CD14-positive monocyte (primary cell): ENCODE measurements at regions not wholly inside any gene's neighbourhood (a gene's known extent, or its start where the extent isn't known, plus 50 kb on each side); places are given as distances from the start of the nearest gene placed in this dataset.

Experiments used
- DNase-seq, 3 donors: peaks; one replicate each; pipeline ENCODE4 v3.0.0-alpha.2; 2011 to 2022
- H2AFZ ChIP-seq: 2 replicates; pipeline ENCODE4 v1.6.0; 2012; ENCODE audit warnings: mild to moderate bottlenecking, low read depth, low read length, inconsistent platforms; ENCODE audit not compliant: insufficient read depth, poor library complexity, severe bottlenecking
- H3K27ac ChIP-seq, 2 donors: 1 replicate in 1 of 2; 2 replicates in 1 of 2; pipeline ENCODE4 v1.5.1; 2012 to 2013; ENCODE audit warnings: low read length in 2 of 2, control low read depth in 1 of 2, inconsistent platforms in 1 of 2, low read depth in 1 of 2, mild to moderate bottlenecking in 1 of 2
- H3K27me3 ChIP-seq, 2 donors: one replicate each; pipeline versions ENCODE4 v1.6.0 to v1.6.1; 2011 to 2013; ENCODE audit warnings: low read length in 2 of 2; ENCODE audit not compliant: control insufficient read depth in 2 of 2, insufficient read depth in 2 of 2
- H3K36me3 ChIP-seq, 2 donors: replicated peaks in 1 of 2; 1 replicate in 1 of 2; 2 replicates in 1 of 2; pipeline versions ENCODE4 v1.5.1 to v1.6.1; 2012 to 2013; ENCODE audit warnings: low read length in 2 of 2, control low read depth in 1 of 2, inconsistent platforms in 1 of 2, mild to moderate bottlenecking in 1 of 2; ENCODE audit not compliant: insufficient read depth in 2 of 2, control insufficient read depth in 1 of 2
- H3K4me1 ChIP-seq, 2 donors: 1 replicate in 1 of 2; 2 replicates in 1 of 2; pipeline versions ENCODE4 v1.5.1 to v1.6.1; 2012 to 2013; ENCODE audit warnings: low read length in 2 of 2, control low read depth in 1 of 2, inconsistent platforms in 1 of 2, mild to moderate bottlenecking in 1 of 2, moderate library complexity in 1 of 2; ENCODE audit not compliant: insufficient read depth in 2 of 2, control insufficient read depth in 1 of 2
- H3K4me2 ChIP-seq: replicated peaks from 2 replicates; pipeline ENCODE3; 2012; ENCODE audit warnings: low read length, moderate library complexity, mild to moderate bottlenecking; ENCODE audit not compliant: poor library complexity, severe bottlenecking; ENCODE audit errors: extremely low read depth
- H3K4me3 ChIP-seq, 3 experiments: fragments of 200-600 bp in 1 of 3; sonication (generic) in 1 of 3; replicated peaks in 1 of 3; 1 replicate in 2 of 3; 2 replicates in 1 of 3; pipeline ENCODE4 v1.5.1; 2011 to 2013; ENCODE audit warnings: low read length in 3 of 3, mild to moderate bottlenecking in 3 of 3, control low read depth in 2 of 3, low read depth in 2 of 3, inconsistent platforms in 1 of 3, moderate library complexity in 1 of 3
- H3K79me2 ChIP-seq: 2 replicates; pipeline ENCODE4 v1.6.0; 2012; ENCODE audit warnings: mild to moderate bottlenecking, control low read depth, inconsistent platforms, low read length, moderate library complexity; ENCODE audit not compliant: insufficient read depth
- H3K9ac ChIP-seq: 2 replicates; pipeline ENCODE4 v1.6.0; 2017; ENCODE audit warnings: low read length, mild to moderate bottlenecking; ENCODE audit not compliant: insufficient read depth, poor library complexity, severe bottlenecking
- H3K9me3 ChIP-seq, 2 donors: replicated peaks in 1 of 2; 1 replicate in 1 of 2; 2 replicates in 1 of 2; pipeline versions ENCODE4 v1.5.1 to v1.6.1; 2012 to 2013; ENCODE audit warnings: low read length in 2 of 2, control low read depth in 1 of 2; ENCODE audit not compliant: control insufficient read depth in 1 of 2, insufficient read depth in 1 of 2
- H4K20me1 ChIP-seq: 2 replicates; pipeline ENCODE4 v1.6.0; 2012; ENCODE audit warnings: mild to moderate bottlenecking, low read length, control low read depth, moderate library complexity; ENCODE audit not compliant: insufficient read depth
- H3K27ac Mint-ChIP-seq, 7 donors: one replicate each; pipeline ENCODE4 v1.8.0; 2020; ENCODE audit warnings: mild to moderate bottlenecking in 7 of 7, mixed read lengths in 7 of 7, moderate library complexity in 6 of 7, inconsistent platforms in 2 of 7
- H3K27me3 Mint-ChIP-seq, 3 donors: one replicate each; pipeline ENCODE4 v1.8.0; 2021 to 2022; ENCODE audit warnings: low read depth in 3 of 3, mild to moderate bottlenecking in 3 of 3, mixed read lengths in 3 of 3, moderate library complexity in 3 of 3, inconsistent platforms in 1 of 3
- H3K36me3 Mint-ChIP-seq, 2 donors: one replicate each; pipeline ENCODE4 v1.8.0; 2020; ENCODE audit warnings: mixed read lengths in 2 of 2, inconsistent platforms in 1 of 2, mild to moderate bottlenecking in 1 of 2
- H3K4me1 Mint-ChIP-seq: one replicate; pipeline ENCODE4 v1.8.0; 2020; ENCODE audit warnings: mild to moderate bottlenecking, mixed read lengths
- H3K4me3 Mint-ChIP-seq, 2 donors: one replicate each; pipeline ENCODE4 v1.8.0; 2020; ENCODE audit warnings: mild to moderate bottlenecking in 2 of 2, mixed read lengths in 2 of 2, moderate library complexity in 1 of 2
- H3K9me3 Mint-ChIP-seq, 7 donors: one replicate each; pipeline ENCODE4 v1.8.0; 2020 to 2022; ENCODE audit warnings: mixed read lengths in 7 of 7, mild to moderate bottlenecking in 6 of 7, moderate library complexity in 6 of 7, inconsistent platforms in 2 of 7
- CTCF ChIP-seq: fragments of 200-600 bp; IDR thresholded peaks from one replicate; pipeline ENCODE4 v1.8.0; 2022; ENCODE audit warnings: antibody characterized with exemption, mild to moderate bottlenecking
- WGBS: methylation state at CpG from one replicate; pipeline ENCODE4 v1.1.5; 2013; ENCODE audit warnings: missing lambda C conversion rate; ENCODE audit not compliant: insufficient coverage; 5-methylcytosine and 5-hydroxymethylcytosine counted together
- intact Hi-C, 2 donors: fragments of 100-400 bp; cut with micrococcal nuclease; formaldehyde crosslinking; loops; one replicate each; pipeline versions ENCODE4 v1.15.0 to v1.15.1; 2023

- H3K4me2 ChIP-seq, result peak overlapping the region; percentile 41
- peak overlapping the region in 1 of 3 experiments; percentile 43 for H3K4me3 ChIP-seq
- no peaks in the 10 kb centered on the region for H3K79me2 ChIP-seq
- intact Hi-C loops, result loop anchor here (2.0 to 10.0 kb wide), 2 partner anchors 48 to 86 kb away; partner anchors contain the start of gene TNRC6C (in 1 of the 2)
- peak overlapping the region in 1 of 2 donors; percentile 46 for H3K4me3 Mint-ChIP-seq
- TF ChIP-seq CTCF, result no peak
- peaks cover 9 to 16% (median 10%) of the 10 kb centered on the region in 3 donors for H3K27me3 Mint-ChIP-seq
- H3K27ac ChIP-seq, result peak overlapping the region; percentile 72 to 79
- H3K9me3 Mint-ChIP-seq, result peaks cover 0 to 3% (median 0%) of the 10 kb centered on the region in 7 donors
- WGBS, result 53% methylated on average over 9 of the region's 11 CpGs
- no peaks in the 10 kb centered on the region for H3K27me3 ChIP-seq
- no peaks in the 10 kb centered on the region for H3K9me3 ChIP-seq
- peak overlapping the region; percentile 46 for H3K9ac ChIP-seq
- H4K20me1 ChIP-seq, result no peaks in the 10 kb centered on the region
- DNase-seq, result peak; percentile 28 to 57 (median 56)
- peaks cover 66 to 70% of the 10 kb centered on the region in 2 donors for H3K4me1 ChIP-seq
- H3K36me3 ChIP-seq, result no peaks in the 10 kb centered on the region
- peaks cover 64% of the 10 kb centered on the region for H3K4me1 Mint-ChIP-seq
- no peak overlapping the region for H2AFZ ChIP-seq
- peak overlapping the region; percentile 88 to 95 (median 92) for H3K27ac Mint-ChIP-seq
- H3K36me3 Mint-ChIP-seq, result no peaks in the 10 kb centered on the region
Measured at GRCh38 chr17:77869041-77869599, 89.4 kb upstream of the TNRC6C start.

- no peaks in the 10 kb centered on the region for H4K20me1 ChIP-seq
- no peak for TF ChIP-seq CTCF
- Mint-ChIP-seq H3K4me3 (peak overlapping the region in 1 of 2 donors; percentile 72), H3K27me3 (peaks cover 9 to 16% (median 13%) of the 10 kb centered on the region in 3 donors), H3K9me3 (peaks cover 0 to 3% (median 2%) of the 10 kb centered on the region in 7 donors), H3K4me1 (peaks cover 60% of the 10 kb centered on the region), H3K36me3 (no peaks in the 10 kb centered on the region), H3K27ac (peak overlapping the region; percentile 88 to 95 (median 92))
- H3K27ac ChIP-seq, result peak overlapping the region; percentile 72 to 79
- peak; percentile 91 to 98 (median 96) for DNase-seq
- H3K9ac ChIP-seq, result peak overlapping the region; percentile 46
- no peak overlapping the region for H2AFZ ChIP-seq
- H3K27me3 ChIP-seq, result no peaks in the 10 kb centered on the region
- peaks cover 60 to 65% of the 10 kb centered on the region in 2 donors for H3K4me1 ChIP-seq
- intact Hi-C loops, result loop anchor here (2.0 to 10.0 kb wide), 3 partner anchors 17 to 85 kb away; partner anchors contain the start of gene TNRC6C (in 1 of the 2)
- peak overlapping the region; percentile 41 for H3K4me2 ChIP-seq
- 4% methylated on average over 4 of the region's 10 CpGs for WGBS
- H3K36me3 ChIP-seq, result no peaks in the 10 kb centered on the region
- H3K4me3 ChIP-seq, result peak overlapping the region in 1 of 3 experiments; percentile 43
- H3K79me2 ChIP-seq, result no peaks in the 10 kb centered on the region
- H3K9me3 ChIP-seq, result no peaks in the 10 kb centered on the region
Measured at GRCh38 chr17:77869665-77870132, 88.8 kb upstream of the TNRC6C start.
